ENCODE measurements at regions not wholly inside any gene's neighbourhood (a gene's known extent, or its start where the extent isn't known, plus 50 kb on each side); places are given as distances from the start of the nearest gene placed in this dataset.

DNA sequence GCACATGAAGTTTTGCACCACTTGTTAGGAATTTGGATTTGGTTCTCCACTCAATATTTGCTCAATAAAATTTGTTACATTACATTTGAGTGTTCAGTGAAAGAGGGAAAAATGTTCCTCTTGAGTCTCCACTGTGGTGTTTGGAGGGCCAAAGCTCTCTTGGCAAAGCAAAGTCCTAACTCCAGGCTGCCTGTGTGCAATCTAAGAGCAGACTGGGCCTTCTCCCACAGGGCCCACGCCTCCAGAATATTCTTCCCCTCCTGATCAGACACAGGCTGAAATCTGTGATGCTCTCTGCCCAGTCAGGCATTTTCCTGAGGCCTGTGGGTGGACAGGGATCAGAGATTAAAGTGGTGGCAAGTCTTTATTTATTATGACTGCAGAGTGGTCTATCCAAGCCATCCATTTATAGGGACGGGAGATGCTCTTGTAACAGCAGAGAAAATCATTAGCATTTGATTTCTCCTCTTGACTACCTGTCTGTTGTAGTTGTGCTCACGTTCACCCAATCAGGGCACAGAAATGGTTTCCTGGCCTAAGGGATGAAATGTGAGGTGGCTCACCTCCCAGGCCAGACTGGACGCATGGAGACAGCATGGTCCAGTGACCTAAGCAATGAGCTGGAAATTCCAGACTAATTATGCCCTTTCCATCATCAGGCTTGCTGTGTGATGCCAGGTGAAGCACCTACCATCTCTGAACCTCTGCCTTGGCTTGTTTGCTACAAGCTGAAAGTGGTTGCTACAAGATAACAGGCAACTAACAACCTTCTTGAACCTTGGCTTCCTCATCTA, 147.1 kb upstream of the NRBF2 start:
- TF ChIP-seq EZH2 (IDR thresholded peaks at IDR 0.05; ENCODE audit: low read length) = no peak
- TF ChIP-seq, protein P1, sequence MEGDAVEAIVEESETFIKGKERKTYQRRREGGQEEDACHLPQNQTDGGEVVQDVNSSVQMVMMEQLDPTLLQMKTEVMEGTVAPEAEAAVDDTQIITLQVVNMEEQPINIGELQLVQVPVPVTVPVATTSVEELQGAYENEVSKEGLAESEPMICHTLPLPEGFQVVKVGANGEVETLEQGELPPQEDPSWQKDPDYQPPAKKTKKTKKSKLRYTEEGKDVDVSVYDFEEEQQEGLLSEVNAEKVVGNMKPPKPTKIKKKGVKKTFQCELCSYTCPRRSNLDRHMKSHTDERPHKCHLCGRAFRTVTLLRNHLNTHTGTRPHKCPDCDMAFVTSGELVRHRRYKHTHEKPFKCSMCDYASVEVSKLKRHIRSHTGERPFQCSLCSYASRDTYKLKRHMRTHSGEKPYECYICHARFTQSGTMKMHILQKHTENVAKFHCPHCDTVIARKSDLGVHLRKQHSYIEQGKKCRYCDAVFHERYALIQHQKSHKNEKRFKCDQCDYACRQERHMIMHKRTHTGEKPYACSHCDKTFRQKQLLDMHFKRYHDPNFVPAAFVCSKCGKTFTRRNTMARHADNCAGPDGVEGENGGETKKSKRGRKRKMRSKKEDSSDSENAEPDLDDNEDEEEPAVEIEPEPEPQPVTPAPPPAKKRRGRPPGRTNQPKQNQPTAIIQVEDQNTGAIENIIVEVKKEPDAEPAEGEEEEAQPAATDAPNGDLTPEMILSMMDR (optimal IDR thresholded peaks at IDR 0.05 in 1 of 3, IDR thresholded peaks at IDR 0.05 in 1 of 3, conservative IDR thresholded peaks at IDR 0.05 in 1 of 3; ENCODE audit: extremely low read depth in 1 of 3, insufficient read depth in 2 of 3, low read length in 3 of 3) = no peak

Data from keratinocyte (primary cell).